B cell (primary cell): ENCODE measurements at regions not wholly inside any gene's neighbourhood (a gene's known extent, or its start where the extent isn't known, plus 50 kb on each side); places are given as distances from the start of the nearest gene placed in this dataset.

ENCODE experiments used
- ATAC-seq: fragments of 200-7000 bp; cut with Tn5 transposase; one replicate; pipeline ENCODE4 v1.10.0; 2021; ENCODE audit warnings: low read depth, mild to moderate bottlenecking, moderate number of reproducible peaks, moderate library complexity
- CTCF ChIA-PET: fragments of 350-600 bp; sonication (Branson Sonifier 250); formaldehyde crosslinking; loops from one replicate; lab custom pipeline; 2021; ENCODE audit warnings: antibody characterized with exemption, inconsistent platforms; lab: Charles Lee
- POLR2A ChIA-PET: fragments of 350-600 bp; sonication (Branson Sonifier 250); formaldehyde crosslinking; loops from one replicate; lab custom pipeline; 2021; ENCODE audit warnings: antibody characterized with exemption; lab: Charles Lee
- DNase-seq: peaks from one replicate; pipeline ENCODE4 v3.0.0; 2013
- H2AFZ ChIP-seq: 2 replicates; pipeline ENCODE4 v1.6.1; 2012; ENCODE audit warnings: mild to moderate bottlenecking, low read depth, low read length; ENCODE audit not compliant: insufficient read depth, poor library complexity, severe bottlenecking
- H3K27ac ChIP-seq, 2 donors: 1 replicate in 1 of 2; 2 replicates in 1 of 2; pipeline ENCODE4 v1.5.1; 2012 to 2013; ENCODE audit warnings: low read length in 2 of 2, mild to moderate bottlenecking in 2 of 2, moderate library complexity in 1 of 2
- H3K27me3 ChIP-seq, 4 experiments: fragments of 200-600 bp in 1 of 4; sonication (generic) in 1 of 4; replicated peaks in 1 of 4; 1 replicate in 2 of 4; 2 replicates in 2 of 4; pipeline versions ENCODE4 v1.6.1 to v1.7.0; 2013 to 2016; ENCODE audit warnings: low read length in 3 of 4, mild to moderate bottlenecking in 2 of 4, mixed read lengths in 1 of 4, moderate library complexity in 1 of 4; ENCODE audit not compliant: insufficient read depth in 4 of 4, control insufficient read depth in 3 of 4; ENCODE audit errors: control extremely low read depth in 1 of 4
- H3K36me3 ChIP-seq, 2 experiments: replicated peaks in 1 of 2; 1 replicate in 1 of 2; 2 replicates in 1 of 2; pipeline versions ENCODE4 v1.6.1 to v1.7.1; 2013; ENCODE audit warnings: low read length in 1 of 2; ENCODE audit not compliant: insufficient read depth in 2 of 2, control insufficient read depth in 1 of 2; ENCODE audit errors: control extremely low read depth in 1 of 2, extremely low read depth in 1 of 2
- H3K4me1 ChIP-seq, 2 donors: fragments of 200-600 bp in 1 of 2; sonication (generic) in 1 of 2; 1 replicate in 1 of 2; 2 replicates in 1 of 2; pipeline versions ENCODE4 v1.5.1 to v1.6.1; 2013 to 2017; ENCODE audit warnings: low read length in 2 of 2; ENCODE audit not compliant: control insufficient read depth in 2 of 2, insufficient read depth in 2 of 2
- H3K4me2 ChIP-seq: replicated peaks from 2 replicates; pipeline ENCODE3; 2012; ENCODE audit warnings: mild to moderate bottlenecking, low read depth, low read length; ENCODE audit not compliant: poor library complexity, severe bottlenecking
- H3K4me3 ChIP-seq, 5 experiments: fragments of 200-600 bp in 1 of 5; sonication (generic) in 1 of 5; 1 replicate in 3 of 5; 2 replicates in 2 of 5; pipeline versions ENCODE4 v1.5.1 to v1.7.0; 2011 to 2016; ENCODE audit warnings: low read length in 4 of 5, mild to moderate bottlenecking in 4 of 5, low read depth in 2 of 5, control low read depth in 1 of 5, moderate library complexity in 1 of 5; ENCODE audit not compliant: insufficient read depth in 1 of 5; ENCODE audit errors: control extremely low read depth in 1 of 5, extremely low read depth in 1 of 5
- H3K79me2 ChIP-seq: fragments of 200-600 bp; sonication (generic); one replicate; pipeline ENCODE4 v1.6.0; 2016; ENCODE audit warnings: low read length; ENCODE audit not compliant: control insufficient read depth, insufficient read depth
- H3K9ac ChIP-seq: fragments of 200-600 bp; sonication (generic); 2 replicates; pipeline ENCODE4 v1.6.1; 2017; ENCODE audit warnings: mild to moderate bottlenecking, low read length, moderate library complexity
- H3K9me3 ChIP-seq, 3 donors: one replicate each; pipeline versions ENCODE4 v1.6.1 to v1.7.1; 2013; ENCODE audit warnings: low read length in 2 of 3; ENCODE audit not compliant: control insufficient read depth in 2 of 3, insufficient read depth in 1 of 3; ENCODE audit errors: control extremely low read depth in 1 of 3
- H4K20me1 ChIP-seq: 2 replicates; pipeline ENCODE4 v1.6.0; 2012; ENCODE audit warnings: mild to moderate bottlenecking, low read length; ENCODE audit not compliant: insufficient read depth, control insufficient read depth, poor library complexity, severe bottlenecking
- H3K27ac Mint-ChIP-seq: one replicate; pipeline ENCODE4 v1.8.0; 2021; ENCODE audit warnings: mixed read lengths
- H3K27me3 Mint-ChIP-seq: one replicate; pipeline ENCODE4 v1.8.0; 2021; ENCODE audit warnings: mixed read lengths
- H3K4me1 Mint-ChIP-seq: one replicate; pipeline ENCODE4 v1.8.0; 2021; ENCODE audit warnings: mixed read lengths
- H3K4me3 Mint-ChIP-seq: one replicate; pipeline ENCODE4 v1.8.0; 2021; ENCODE audit warnings: mixed read lengths
- H3K9me3 Mint-ChIP-seq: one replicate; pipeline ENCODE4 v1.8.0; 2022; ENCODE audit warnings: mixed read lengths; ENCODE audit not compliant: insufficient read depth
- CTCF ChIP-seq: fragments of 200-600 bp; IDR thresholded peaks from one replicate; pipeline ENCODE4 v1.8.0; 2022; ENCODE audit warnings: antibody characterized with exemption, mild to moderate bottlenecking
- EZH2 ChIP-seq: IDR thresholded peaks from 2 replicates; pipeline ENCODE4 v1.6.1; 2012; ENCODE audit warnings: borderline replicate concordance, low read depth, mild to moderate bottlenecking, moderate library complexity, low read length; ENCODE audit not compliant: insufficient read depth, poor library complexity, severe bottlenecking
- WGBS: methylation state at CpG from one replicate; pipeline ENCODE4 v1.1.5; 2013; ENCODE audit warnings: missing lambda C conversion rate; ENCODE audit not compliant: insufficient coverage; 5-methylcytosine and 5-hydroxymethylcytosine counted together
- intact Hi-C: fragments of 100-400 bp; cut with micrococcal nuclease; formaldehyde crosslinking; loops from one replicate; pipeline ENCODE4 v1.10.0; 2022

- no peak for DNase-seq
- intact Hi-C loops, result no loop called here
- H3K36me3 ChIP-seq, result no peaks in the 10 kb centered on the region
- no peaks in the 10 kb centered on the region for H3K79me2 ChIP-seq
- no peak overlapping the region for H2AFZ ChIP-seq
- Mint-ChIP-seq H3K9me3 (no peaks in the 10 kb centered on the region), H3K4me1 (no peaks in the 10 kb centered on the region), H3K27me3 (no peaks in the 10 kb centered on the region), H3K4me3 (no peak overlapping the region), H3K27ac (no peak overlapping the region)
- peaks cover 0 to 2% (median 0%) of the 10 kb centered on the region in 3 donors for H3K9me3 ChIP-seq
- no peak overlapping the region for H3K4me3 ChIP-seq
- no peaks in the 10 kb centered on the region for H4K20me1 ChIP-seq
- H3K27ac ChIP-seq, result no peak overlapping the region
- no CpG with 5 or more reads among the region's 2 CpGs for WGBS
- no peak for TF ChIP-seq CTCF
- no peak overlapping the region for H3K9ac ChIP-seq
- H3K4me2 ChIP-seq, result no peak overlapping the region
- no peak for ATAC-seq
- ChIA-PET CTCF (no interaction called here), POLR2A (no interaction called here)
- no peaks in the 10 kb centered on the region for H3K27me3 ChIP-seq
- H3K4me1 ChIP-seq, result no peaks in the 10 kb centered on the region
These were observed 460.4 kb upstream of the TBX3 start for GRCh38 chr12:115144425-115144824.

- no peak overlapping the region for H3K27ac ChIP-seq
- H3K27me3 Mint-ChIP-seq, result no peaks in the 10 kb centered on the region
- H4K20me1 ChIP-seq, result no peaks in the 10 kb centered on the region
- no peak overlapping the region for H3K9ac ChIP-seq
- WGBS, result 67% methylated on average over 4 of the region's 4 CpGs
- no peak overlapping the region for H3K4me2 ChIP-seq
- ChIA-PET CTCF (no interaction called here), POLR2A (no interaction called here)
- H2AFZ ChIP-seq, result no peak overlapping the region
- TF ChIP-seq EZH2 (no peak), CTCF (no peak)
- no peak overlapping the region for H3K4me3 Mint-ChIP-seq
- DNase-seq (no peak), ATAC-seq (no peak)
- H3K9me3 ChIP-seq, result peaks cover 0 to 8% (median 0%) of the 10 kb centered on the region in 3 donors
- intact Hi-C loops, result no loop called here
- H3K79me2 ChIP-seq, result no peaks in the 10 kb centered on the region
- H3K4me1 Mint-ChIP-seq, result no peaks in the 10 kb centered on the region
- H3K4me3 ChIP-seq, result no peak overlapping the region
- H3K36me3 ChIP-seq, result no peaks in the 10 kb centered on the region
- no peak overlapping the region for H3K27ac Mint-ChIP-seq
- no peaks in the 10 kb centered on the region for H3K4me1 ChIP-seq
- no peaks in the 10 kb centered on the region for H3K27me3 ChIP-seq
- H3K9me3 Mint-ChIP-seq, result peaks cover 4% of the 10 kb centered on the region
These were observed 457.1 kb upstream of the TBX3 start for GRCh38 chr12:115140981-115141655.
